NOMO-1 treated with DMSO at 0.1 percent for 48 hours (cell line): ENCODE measurements at regions not wholly inside any gene's neighbourhood (a gene's known extent, or its start where the extent isn't known, plus 50 kb on each side); places are given as distances from the start of the nearest gene placed in this dataset.

Experiments
- DNase-seq: peaks from one replicate; lab custom pipeline; 2025; ENCODE audit not compliant: unreplicated experiment; lab: John Stamatoyannopoulos, UW

DNA sequence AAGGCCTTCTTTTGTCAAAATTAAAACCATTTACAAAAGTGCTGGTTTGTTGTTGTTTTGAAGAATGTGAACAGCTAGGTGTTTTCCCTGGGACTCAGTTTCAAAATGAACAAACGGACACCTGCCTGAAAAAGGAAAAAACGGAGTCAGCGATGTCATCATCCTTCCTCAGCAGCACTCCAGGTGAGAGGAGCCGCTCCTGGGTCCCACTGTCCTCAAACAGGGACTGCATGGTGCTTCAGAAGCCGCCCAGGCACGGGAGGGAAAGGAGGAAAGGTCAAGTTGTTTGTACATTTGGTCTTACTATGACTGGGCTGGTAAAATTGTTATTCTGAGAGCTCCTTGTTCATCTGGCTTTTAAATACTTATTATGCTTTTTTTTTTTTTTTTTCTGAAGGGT lies 69.0 kb upstream of the ZSWIM6 start:
- no peak for DNase-seq

DNA sequence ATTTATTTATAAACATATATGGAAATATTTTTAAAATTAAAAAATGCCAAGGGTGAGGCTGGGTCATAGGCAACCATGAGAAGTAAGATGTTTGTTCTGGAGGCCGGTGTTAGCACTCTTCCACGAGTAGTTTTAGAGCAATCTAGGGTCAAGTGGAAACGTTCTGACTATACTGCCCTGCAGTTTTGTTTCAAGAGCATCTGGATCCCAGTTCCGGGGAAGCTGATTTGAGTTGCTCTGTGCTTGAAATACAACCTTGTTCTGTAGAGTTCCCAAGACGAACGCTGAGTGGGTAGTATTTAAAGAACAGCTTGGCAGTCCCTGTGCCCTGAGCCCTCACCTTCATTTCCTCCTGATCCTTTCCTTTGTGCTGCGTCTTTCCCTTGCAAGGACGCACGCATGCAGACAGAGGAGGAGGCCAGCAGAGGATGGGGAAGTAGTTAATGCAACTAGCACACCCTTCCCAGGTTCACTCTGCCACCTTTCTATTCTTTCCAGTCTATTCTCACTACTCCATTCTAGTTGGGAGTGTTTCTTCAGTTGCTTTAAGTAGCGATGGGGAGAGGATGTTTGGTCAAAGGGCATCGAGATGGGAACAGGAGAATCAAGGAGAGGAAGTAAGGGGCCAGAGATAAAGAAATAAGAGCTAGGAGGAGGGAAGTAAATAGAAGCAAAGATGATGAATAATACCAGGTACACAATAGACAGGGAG lies 68.3 kb upstream of the ZSWIM6 start:
- DNase-seq: no peak

DNA sequence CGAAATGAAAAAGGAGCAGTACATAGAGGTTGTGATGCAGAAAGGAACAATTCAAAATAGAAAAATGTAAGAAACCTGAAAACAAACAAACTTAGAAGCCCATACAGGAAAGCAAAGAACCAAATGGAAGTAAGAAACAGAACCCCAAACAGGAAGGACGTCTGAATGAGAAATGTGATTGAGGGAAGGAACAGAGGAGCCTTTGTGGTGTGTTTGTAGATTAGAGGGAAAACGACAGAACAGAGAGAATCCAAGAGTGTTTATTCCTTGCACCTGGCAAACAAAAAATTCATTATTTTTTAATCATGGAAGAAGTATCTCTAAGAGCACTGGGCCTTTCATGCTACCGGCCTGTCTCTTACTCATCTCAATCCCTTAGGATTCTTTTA lies 67.8 kb upstream of the ZSWIM6 start:
- no peak for DNase-seq

DNA sequence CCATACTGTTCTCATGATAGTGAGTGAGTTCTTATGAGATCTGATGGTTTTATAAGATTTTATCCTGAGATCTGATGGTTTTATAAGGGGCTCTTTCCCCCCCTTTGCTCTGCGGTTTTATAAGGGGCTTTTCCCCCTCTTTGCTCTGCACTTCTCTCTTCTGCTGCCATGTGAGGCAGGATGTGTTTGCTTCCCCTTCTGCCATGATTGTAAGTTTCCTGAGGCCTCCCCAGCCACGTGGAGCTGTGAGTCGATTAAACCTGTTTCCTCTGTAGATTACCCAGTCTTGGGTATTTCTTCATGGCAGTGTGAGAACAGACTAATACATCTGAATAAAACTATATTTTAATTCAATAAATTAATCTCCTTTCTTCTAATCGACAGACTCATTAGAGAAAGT lies 64.9 kb upstream of the ZSWIM6 start:
- DNase-seq: no peak

DNA sequence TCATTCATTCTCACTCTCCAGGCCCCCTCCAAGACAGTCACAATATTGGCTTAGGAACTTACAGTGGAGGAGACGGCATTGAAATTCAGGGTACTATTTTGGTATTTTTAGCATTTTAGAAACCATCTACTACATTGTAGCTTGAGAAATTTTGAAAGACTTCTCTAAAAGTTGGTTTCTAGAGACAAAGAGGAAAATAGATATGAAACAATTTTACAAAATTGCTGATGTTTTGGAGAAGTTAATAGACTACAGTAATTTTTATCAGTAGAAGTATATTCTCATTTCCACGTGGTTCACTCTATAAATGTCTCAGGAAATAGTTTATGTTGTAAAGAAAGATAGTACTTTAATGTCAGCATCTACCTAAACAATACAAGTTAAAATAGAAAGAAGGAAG lies 63.2 kb upstream of the ZSWIM6 start:
- DNase-seq: peak; percentile 54

DNA sequence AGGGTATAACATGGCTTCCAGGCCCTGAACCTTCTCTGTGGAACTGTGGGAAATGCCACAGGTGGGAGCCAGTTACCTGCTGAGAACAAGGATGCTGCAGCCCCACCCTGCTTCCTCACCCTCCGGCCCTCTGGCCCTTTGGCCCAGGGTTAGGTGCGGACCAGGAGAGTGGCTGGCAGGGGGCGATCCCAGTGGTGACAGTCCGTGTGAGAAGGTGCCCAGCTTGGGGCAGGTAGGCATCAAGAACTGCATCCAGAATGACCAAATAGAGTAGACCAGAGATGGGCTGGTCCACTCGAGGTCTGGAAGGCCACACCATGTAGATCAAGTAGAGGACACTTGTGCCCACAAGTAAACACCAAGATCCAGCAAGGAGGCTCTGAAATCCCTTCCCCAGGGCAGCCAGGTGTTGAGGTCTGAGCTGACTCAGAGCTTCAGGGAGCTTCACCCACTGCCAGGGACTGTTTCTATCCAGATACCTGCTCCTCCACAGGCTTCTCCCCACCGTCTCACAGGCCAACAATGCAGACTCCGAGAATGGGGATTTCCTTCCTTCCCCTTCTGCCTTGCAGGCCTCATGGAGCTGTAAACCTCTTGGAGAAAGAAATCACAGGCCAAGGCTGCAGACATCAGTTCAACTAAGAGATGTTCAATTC lies 61.4 kb upstream of the ZSWIM6 start:
- no peak for DNase-seq

DNA sequence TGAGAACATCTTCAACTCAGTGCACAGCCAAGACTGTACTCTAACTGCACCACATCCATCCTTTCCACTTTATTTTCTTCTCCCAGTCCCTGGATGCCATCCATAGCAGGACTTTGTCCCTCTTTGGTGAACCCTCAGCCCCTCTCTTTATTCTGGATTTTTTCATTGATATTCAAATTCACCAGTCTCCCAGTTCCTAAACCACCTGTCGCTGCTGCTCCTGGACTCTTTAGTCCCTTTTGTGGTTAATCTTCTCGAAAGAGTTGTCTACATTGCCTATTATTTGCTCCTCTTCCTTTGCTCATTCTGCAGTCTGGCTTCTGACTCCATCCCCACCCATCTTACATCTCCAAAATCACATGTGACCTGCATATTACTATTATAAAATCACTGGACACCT lies 59.4 kb upstream of the ZSWIM6 start:
- DNase-seq: no peak

DNA sequence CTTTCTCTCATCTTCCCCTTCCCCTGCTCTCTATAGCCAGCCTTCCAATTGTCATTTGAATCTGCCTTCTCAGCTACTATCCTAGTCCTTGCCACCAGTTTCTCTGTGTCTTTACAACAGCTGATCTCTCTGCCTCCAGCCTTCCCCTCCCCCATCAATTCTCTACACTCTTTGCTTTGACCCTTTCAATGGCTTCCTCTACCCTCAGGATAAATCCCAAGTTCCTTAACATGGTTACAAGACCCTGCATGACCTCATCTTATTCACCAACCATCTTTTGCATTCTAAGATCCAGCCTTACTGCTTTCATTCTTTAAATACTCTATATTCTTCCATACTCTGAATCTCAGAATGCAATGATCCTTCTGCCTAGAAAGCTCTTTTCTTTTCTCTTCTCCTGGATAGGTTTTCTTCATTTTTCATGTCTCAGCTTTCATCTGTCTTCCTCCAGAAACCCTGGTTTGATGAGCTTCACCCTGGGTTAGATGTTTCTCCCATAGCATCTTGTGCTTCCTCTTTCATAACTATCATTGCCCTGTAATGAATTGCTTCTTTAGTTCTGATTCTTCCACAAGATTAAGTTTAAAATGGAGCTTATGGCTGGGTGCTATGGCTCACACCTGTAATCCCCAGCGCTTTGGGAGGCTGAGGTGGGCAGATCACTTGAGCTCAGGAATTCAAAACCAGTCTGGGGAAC lies 58.6 kb upstream of the ZSWIM6 start:
- DNase-seq: peak; percentile 42

DNA sequence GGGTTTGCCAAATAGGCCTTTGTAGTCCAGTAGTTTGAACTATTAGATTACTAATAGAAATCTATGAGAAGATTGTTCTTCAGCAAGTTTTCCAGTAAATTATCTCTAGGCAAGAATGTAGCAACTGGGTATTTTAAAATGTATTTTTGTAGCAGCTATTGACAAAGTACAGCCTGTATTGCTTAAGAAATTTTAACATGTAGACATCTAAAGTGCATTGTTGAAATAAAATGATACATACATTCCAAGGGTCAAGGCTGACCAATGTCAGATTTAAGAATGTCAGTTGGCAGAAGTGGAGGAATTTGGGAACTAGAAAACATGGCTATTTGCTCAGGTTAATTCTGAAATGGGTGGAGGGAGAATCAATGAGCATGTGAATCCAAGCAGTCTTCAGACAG lies 57.5 kb upstream of the ZSWIM6 start:
- no peak for DNase-seq

DNA sequence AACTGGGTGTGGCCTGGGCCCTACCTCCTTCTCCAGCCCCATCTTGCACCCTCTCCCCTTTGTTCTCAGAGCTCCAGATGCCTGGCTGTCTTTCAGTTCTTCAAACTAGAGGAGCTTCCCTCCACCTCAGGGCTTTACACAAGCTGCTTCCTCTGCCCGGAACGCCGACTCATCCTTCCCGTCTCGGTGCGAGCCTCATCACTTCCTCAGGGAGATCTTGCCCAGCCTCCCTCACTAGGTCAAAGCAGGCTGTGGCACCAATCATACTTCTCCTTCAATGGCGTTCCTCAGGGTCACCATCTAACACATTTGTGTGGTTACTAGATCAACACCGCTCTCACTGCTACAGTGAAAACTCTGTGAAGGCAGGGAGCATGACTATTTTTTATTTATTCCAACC lies 56.2 kb upstream of the ZSWIM6 start:
- peak; percentile 96 for DNase-seq

DNA sequence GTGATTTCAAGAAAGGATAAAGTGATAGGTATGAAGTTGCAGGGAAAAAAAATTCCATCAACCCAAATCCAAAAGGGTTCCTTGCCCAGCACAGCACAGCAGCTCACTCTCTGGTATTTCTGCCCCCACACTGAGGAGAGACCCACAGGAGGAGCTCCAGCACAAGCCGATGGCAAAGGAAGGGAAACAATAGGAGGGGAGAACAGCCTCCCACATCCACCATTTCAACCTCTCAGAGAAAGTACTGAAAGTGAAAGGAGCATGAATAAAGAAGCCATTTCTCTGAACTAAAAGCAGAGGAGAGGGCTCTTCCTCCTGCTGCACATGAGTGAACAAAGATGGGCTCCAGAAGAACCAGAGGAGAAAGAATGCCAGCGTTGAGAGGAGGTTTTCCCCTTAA lies 54.9 kb upstream of the ZSWIM6 start:
- peak; percentile 39 for DNase-seq

DNA sequence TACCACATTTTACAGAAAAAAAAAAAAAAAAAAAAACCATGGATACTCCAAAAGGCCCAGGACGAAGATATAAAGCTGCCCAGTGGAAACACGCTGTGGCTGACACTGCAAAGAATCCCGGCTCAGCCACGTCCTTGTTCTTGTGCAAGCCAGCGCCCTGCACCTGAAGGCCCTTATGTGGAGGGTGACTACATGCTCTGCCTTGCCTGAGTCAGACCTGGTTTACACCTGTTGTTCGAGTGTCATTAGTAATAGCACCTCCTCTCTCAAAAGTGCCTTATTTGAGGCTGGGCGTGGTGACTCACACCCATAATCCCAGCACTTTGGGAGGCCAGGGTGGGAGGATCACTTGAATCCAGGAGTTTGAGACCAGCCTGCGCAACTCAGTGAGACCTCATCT lies 54.3 kb upstream of the ZSWIM6 start:
- DNase-seq: no peak

DNA sequence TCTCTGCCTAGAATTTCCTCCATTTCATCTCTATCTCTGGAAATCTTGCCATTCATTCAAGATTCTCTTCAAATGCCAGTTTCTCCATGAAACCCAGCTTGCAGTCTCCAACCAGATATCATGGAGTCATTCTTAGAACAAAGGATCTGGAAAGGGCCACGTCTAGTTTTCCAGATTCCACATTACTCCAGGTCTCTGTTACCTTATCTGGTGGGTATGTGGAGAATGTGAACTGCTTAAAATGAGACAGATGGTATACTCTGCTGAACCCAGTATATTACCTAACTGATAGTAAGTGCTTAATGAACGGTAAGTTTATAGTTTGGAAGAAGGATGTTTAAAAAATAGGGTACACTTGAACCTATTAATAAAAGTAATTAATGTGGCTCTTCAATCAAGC lies 52.3 kb upstream of the ZSWIM6 start:
- no peak for DNase-seq

DNA sequence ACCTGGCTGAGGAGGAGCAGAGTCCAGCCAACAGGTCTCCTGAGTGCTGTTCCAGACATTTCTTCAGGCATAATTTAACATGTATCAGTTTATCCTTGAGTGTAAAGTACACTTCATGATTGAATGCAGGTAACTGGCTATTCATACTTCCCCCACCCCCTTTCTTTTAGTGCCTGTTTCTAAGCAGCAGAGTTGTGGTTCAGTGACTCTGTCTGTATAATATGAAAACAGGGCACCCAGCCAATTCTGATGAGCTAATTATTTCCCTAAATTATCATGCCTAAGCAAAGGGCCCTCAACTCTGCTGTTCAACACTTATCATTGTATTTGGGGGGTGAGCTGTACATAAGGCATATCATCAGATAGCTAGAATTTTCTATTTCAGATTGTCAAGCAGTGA lies 51.9 kb upstream of the ZSWIM6 start:
- peak; percentile 61 for DNase-seq

DNA sequence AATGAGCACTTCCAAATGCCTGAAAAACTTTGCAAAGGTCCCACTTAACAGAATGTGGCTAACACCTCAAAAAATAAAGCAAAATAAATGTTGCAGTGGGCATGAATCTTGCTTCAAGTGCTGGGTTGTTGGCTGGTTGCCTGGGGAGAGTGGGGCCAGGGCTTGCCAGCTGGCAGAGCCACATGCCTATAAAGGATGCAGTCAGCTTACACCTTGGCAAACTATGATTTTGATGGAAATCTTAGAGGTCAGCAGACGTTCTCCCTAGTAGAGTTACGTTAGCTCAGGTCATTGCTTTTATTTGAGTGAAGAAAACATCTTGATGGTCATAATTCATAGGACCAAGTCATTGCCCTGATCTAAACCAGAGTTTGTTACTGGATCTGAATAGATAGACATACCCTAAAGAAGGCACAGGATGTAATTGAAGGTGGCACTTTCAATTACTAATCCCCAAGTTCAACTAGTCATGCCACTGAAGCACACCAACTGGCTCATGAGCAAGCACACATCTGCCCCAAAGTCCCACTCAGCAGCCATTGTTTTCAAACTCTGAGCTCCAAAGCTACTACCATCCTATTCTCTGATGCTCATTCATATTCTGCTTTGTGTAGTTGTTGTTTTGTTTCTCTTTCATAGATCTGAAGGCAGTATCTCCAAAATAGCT lies 51.2 kb upstream of the ZSWIM6 start:
- no peak for DNase-seq

DNA sequence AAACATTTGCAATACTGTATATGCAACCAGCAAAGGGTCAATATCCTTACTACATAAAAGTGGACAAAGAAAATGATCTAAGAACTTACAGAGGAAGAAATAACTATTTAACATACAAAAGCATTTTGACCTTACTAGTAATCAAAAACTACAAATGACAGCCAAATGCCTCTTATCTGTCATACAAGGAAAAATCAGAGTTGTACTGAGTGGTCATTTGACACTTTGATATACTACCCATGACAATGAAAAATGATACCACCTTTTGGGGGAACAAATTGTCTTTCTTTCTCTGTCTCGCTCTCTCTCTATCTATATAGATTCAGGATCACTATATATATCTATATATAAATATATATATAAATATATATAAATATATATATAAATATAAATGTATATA lies 50.4 kb upstream of the ZSWIM6 start:
- DNase-seq: no peak
